GM12878 (cell line): ENCODE measurements at regions not wholly inside any gene's neighbourhood (a gene's known extent, or its start where the extent isn't known, plus 50 kb on each side); places are given as distances from the start of the nearest gene placed in this dataset.

Experiments used
- POLR2A ChIP-seq: IDR thresholded peaks from 2 replicates; pipeline ENCODE4 v1.6.1; 2011; ENCODE audit warnings: low read depth, mild to moderate bottlenecking, low read length
- USF1 ChIP-seq: IDR thresholded peaks from 2 replicates; pipeline ENCODE4 v1.6.1; 2011; ENCODE audit warnings: borderline replicate concordance, low read depth, mild to moderate bottlenecking, moderate library complexity, mixed read lengths, low read length; ENCODE audit not compliant: insufficient read depth; ENCODE audit errors: extremely low read length

GRCh38 chr6:112739766-112740165 is 392.6 kb downstream of the RFPL4B start:
- TF ChIP-seq POLR2A (no peak), USF1 (no peak)
